Glutamatergic neuron (in vitro differentiated cells): ENCODE measurements at regions not wholly inside any gene's neighbourhood (a gene's known extent, or its start where the extent isn't known, plus 50 kb on each side); places are given as distances from the start of the nearest gene placed in this dataset.

Experiments
- DNase-seq: peaks from one replicate; pipeline ENCODE4 v3.0.0; 2022
- H3K27ac Mint-ChIP-seq: one replicate; pipeline ENCODE4 v1.8.0; 2020; ENCODE audit warnings: mild to moderate bottlenecking, mixed read lengths, inconsistent platforms; ENCODE audit not compliant: unreplicated experiment
- H3K27me3 Mint-ChIP-seq: one replicate; pipeline ENCODE4 v1.8.0; 2020; ENCODE audit warnings: mild to moderate bottlenecking, moderate library complexity, mixed read lengths, inconsistent platforms; ENCODE audit not compliant: unreplicated experiment
- H3K36me3 Mint-ChIP-seq: one replicate; pipeline ENCODE4 v1.8.0; 2020; ENCODE audit warnings: mild to moderate bottlenecking, mixed read lengths, inconsistent platforms; ENCODE audit not compliant: unreplicated experiment
- H3K4me1 Mint-ChIP-seq: one replicate; pipeline ENCODE4 v1.8.0; 2020; ENCODE audit warnings: mild to moderate bottlenecking, low read depth, mixed read lengths, inconsistent platforms; ENCODE audit not compliant: unreplicated experiment
- H3K4me3 Mint-ChIP-seq: one replicate; pipeline ENCODE4 v1.8.0; 2020; ENCODE audit warnings: mild to moderate bottlenecking, mixed read lengths, inconsistent platforms; ENCODE audit not compliant: unreplicated experiment
- H3K9me3 Mint-ChIP-seq: one replicate; pipeline ENCODE4 v1.8.0; 2020; ENCODE audit warnings: mild to moderate bottlenecking, moderate library complexity, mixed read lengths, inconsistent platforms; ENCODE audit not compliant: unreplicated experiment
- CTCF ChIP-seq: fragments of 200-600 bp; sonication (generic); IDR thresholded peaks from one replicate; pipeline ENCODE4 v1.5.0; 2021; ENCODE audit not compliant: partially characterized antibody, unreplicated experiment

GRCh38 chr12:24229031-24229700 lies 279.7 kb upstream of the SOX5 start:
- H3K36me3 Mint-ChIP-seq = no peaks in the 10 kb centered on the region
- H3K4me3 Mint-ChIP-seq = peak overlapping the region; percentile 12
- peaks cover 36% of the 10 kb centered on the region for H3K4me1 Mint-ChIP-seq
- no peak for DNase-seq
- H3K9me3 Mint-ChIP-seq = peaks cover 2% of the 10 kb centered on the region
- H3K27ac Mint-ChIP-seq = peak overlapping the region; percentile 97
- TF ChIP-seq CTCF = no peak
- peaks cover 4% of the 10 kb centered on the region for H3K27me3 Mint-ChIP-seq

DNA sequence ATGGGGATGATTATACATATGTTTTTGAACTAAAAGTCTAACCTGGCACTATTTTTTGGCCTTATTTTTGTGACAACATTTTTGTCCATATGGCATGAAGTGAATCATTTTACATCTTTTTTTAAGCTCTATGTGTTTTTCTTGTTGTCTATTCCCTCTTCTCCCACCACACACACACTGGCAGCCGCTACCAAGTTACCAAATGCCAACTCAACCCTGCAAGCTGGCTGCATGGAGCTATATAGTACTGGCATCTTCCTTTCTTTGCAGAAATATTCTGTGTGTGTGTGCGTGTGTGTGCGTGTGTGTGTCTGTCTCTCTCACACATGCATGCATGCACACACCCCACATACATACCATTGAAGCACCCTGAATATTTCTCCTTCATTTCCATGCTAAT lies 278.9 kb upstream of the SOX5 start:
- H3K27me3 Mint-ChIP-seq = peaks cover 4% of the 10 kb centered on the region
- H3K27ac Mint-ChIP-seq = peak overlapping the region; percentile 97
- peak overlapping the region; percentile 12 for H3K4me3 Mint-ChIP-seq
- peaks cover 40% of the 10 kb centered on the region for H3K4me1 Mint-ChIP-seq
- no peak for DNase-seq
- peaks cover 2% of the 10 kb centered on the region for H3K9me3 Mint-ChIP-seq
- TF ChIP-seq CTCF = no peak
- H3K36me3 Mint-ChIP-seq = no peaks in the 10 kb centered on the region

GRCh38 chr12:24227551-24227950 lies 278.1 kb upstream of the SOX5 start:
- Mint-ChIP-seq H3K4me3 (peak overlapping the region; percentile 55), H3K9me3 (peaks cover 2% of the 10 kb centered on the region), H3K36me3 (no peaks in the 10 kb centered on the region), H3K27me3 (peaks cover 2% of the 10 kb centered on the region), H3K27ac (peak overlapping the region; percentile 97), H3K4me1 (peaks cover 40% of the 10 kb centered on the region)
- DNase-seq = no peak
- no peak for TF ChIP-seq CTCF

GRCh38 chr12:24226745-24227350 lies 277.4 kb upstream of the SOX5 start:
- H3K27ac Mint-ChIP-seq = peak overlapping the region; percentile 97
- H3K9me3 Mint-ChIP-seq = peaks cover 2% of the 10 kb centered on the region
- DNase-seq = no peak
- H3K4me3 Mint-ChIP-seq = no peak overlapping the region
- TF ChIP-seq CTCF = no peak
- no peaks in the 10 kb centered on the region for H3K36me3 Mint-ChIP-seq
- H3K4me1 Mint-ChIP-seq = peaks cover 40% of the 10 kb centered on the region
- peaks cover 2% of the 10 kb centered on the region for H3K27me3 Mint-ChIP-seq

DNA sequence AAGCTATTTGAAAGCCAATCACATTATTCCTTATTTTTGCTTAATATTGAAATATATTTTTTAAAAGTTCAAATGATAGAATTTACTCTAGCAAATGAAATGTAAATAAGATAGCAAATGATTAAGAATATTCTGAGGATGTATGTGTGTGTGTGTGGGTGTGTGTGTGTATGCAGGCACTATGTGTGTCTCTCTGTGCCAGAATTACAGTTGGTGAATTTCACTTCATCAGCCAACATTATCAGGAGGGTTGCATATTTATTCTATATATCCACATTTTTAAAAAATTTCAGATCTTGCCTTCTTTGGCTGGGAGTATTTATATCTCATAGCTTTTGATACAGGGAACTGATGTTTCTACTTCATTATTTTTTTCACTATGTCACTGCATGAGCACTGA lies 274.9 kb upstream of the SOX5 start:
- Mint-ChIP-seq H3K36me3 (no peaks in the 10 kb centered on the region), H3K27ac (no peak overlapping the region), H3K4me1 (peaks cover 35% of the 10 kb centered on the region), H3K9me3 (peaks cover 2% of the 10 kb centered on the region), H3K27me3 (peaks cover 2% of the 10 kb centered on the region), H3K4me3 (no peak overlapping the region)
- no peak for TF ChIP-seq CTCF
- no peak for DNase-seq
